ENCODE measurements at regions not wholly inside any gene's neighbourhood (a gene's known extent, or its start where the extent isn't known, plus 50 kb on each side); places are given as distances from the start of the nearest gene placed in this dataset.

DNA sequence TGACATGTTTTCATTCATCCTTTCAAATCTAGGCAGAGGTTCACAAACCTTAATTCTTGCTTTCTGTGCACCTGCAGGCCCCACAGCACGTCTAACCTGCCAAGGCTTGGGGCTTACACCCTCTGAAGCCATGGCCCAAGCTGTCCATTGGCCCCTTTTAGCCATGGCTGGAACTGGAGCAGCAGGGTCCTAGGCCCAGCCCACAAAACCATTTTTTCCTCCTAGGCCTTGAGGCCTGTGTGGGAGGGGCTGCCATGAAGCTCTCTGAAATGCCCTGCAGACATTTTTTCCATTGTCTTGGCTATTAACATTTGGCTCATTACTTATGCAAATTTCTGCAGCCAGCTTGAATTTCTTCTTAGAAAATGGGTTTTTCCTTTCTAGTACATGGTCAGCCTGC is 547.5 kb downstream of the KCNH5 start:
- peaks cover 3% of the 10 kb centered on the region for H3K4me1 ChIP-seq (ENCODE audit: control insufficient read depth, extremely low read depth, insufficient read depth, low read length)
- no peak overlapping the region for H2AFZ ChIP-seq (ENCODE audit: control insufficient read depth, low read length)
- H3K9me3 ChIP-seq (ENCODE audit: control insufficient read depth, low read depth, low read length), result peaks cover 2% of the 10 kb centered on the region
- no peak overlapping the region for H3K9ac ChIP-seq (ENCODE audit: control insufficient read depth, extremely low read depth, insufficient read depth, low read length)
- H3K36me3 ChIP-seq (ENCODE audit: control insufficient read depth in 2 of 2, extremely low read depth in 1 of 2, insufficient read depth in 2 of 2, low read length in 2 of 2), result no peaks in the 10 kb centered on the region
- H3K79me2 ChIP-seq (ENCODE audit: control insufficient read depth, insufficient read depth, low read length), result no peaks in the 10 kb centered on the region
- no peak overlapping the region for H3K27ac ChIP-seq (ENCODE audit: control insufficient read depth, insufficient read depth, low read length)
- FAIRE-seq, result no peak
- H3K27me3 ChIP-seq (ENCODE audit: control insufficient read depth, extremely low read depth, insufficient read depth, low read length), result no peaks in the 10 kb centered on the region
- no peak for TF ChIP-seq EZH2 (IDR thresholded peaks at IDR 0.05; ENCODE audit: low read length)
- TF ChIP-seq CTCF (optimal IDR thresholded peaks at IDR 0.05 in 1 of 3, IDR thresholded peaks at IDR 0.05 in 1 of 3, conservative IDR thresholded peaks at IDR 0.05 in 1 of 3; ENCODE audit: extremely low read depth in 1 of 3, insufficient read depth in 2 of 3, low read length in 3 of 3), result no peak
- DNase-seq (ENCODE audit: low read depth, low spot score), result no peak
- H3K4me3 ChIP-seq (ENCODE audit: control insufficient read depth in 2 of 3, extremely low read depth in 1 of 3, insufficient read depth in 2 of 3, low read depth in 1 of 3, low read length in 3 of 3), result no peak overlapping the region
- no peaks in the 10 kb centered on the region for H3K9me1 ChIP-seq (ENCODE audit: control insufficient read depth, extremely low read depth, insufficient read depth, low read length)
- H4K20me1 ChIP-seq (ENCODE audit: control insufficient read depth, extremely low read depth, insufficient read depth, low read length), result no peaks in the 10 kb centered on the region
- no peak overlapping the region for H3K4me2 ChIP-seq (ENCODE audit: control insufficient read depth, extremely low read depth, insufficient read depth, low read depth, low read length)
- dilution Hi-C loops (cut with MboI; ENCODE audit: extremely low pct_ligation_motif_present, low sequenced_read_pairs), result no loop called here

DNA sequence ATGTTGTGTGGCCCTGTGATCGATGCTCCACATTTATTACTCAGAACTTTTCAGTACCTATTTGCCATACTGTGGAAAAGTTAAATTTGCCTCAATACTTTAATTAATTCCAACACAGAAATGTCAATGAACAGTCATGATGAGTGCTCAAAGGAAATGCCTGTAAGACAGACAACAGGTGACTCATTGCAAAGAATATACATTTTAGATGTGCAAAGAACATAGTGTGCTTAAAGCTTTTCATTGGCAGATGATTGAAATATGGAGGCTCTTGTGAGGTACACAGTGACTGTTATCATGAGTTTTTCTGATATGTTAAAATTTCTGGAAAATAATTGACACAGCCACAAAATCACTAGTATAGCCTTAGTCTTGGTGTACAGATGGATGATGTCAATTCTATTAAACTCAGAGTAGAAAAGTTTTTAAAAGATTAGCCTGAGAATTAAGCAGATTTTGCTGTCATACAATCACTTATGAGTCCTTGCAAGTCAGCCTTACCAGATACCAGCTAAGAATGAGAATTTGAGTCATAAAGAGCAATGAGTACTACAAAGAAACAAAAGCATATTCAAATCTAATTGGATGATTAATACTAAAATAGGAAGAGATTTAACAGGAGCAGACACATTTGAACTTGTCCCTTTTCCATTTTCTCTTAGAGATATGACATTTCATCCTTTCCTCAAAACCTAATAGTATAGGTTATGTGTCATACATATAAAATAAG is 544.1 kb downstream of the KCNH5 start:
- no peaks in the 10 kb centered on the region for H3K79me2 ChIP-seq (ENCODE audit: control insufficient read depth, insufficient read depth, low read length)
- no peak overlapping the region for H3K4me2 ChIP-seq (ENCODE audit: control insufficient read depth, extremely low read depth, insufficient read depth, low read depth, low read length)
- peaks cover 2% of the 10 kb centered on the region for H3K9me3 ChIP-seq (ENCODE audit: control insufficient read depth, low read depth, low read length)
- dilution Hi-C loops (cut with MboI; ENCODE audit: extremely low pct_ligation_motif_present, low sequenced_read_pairs), result no loop called here
- no peak overlapping the region for H3K27ac ChIP-seq (ENCODE audit: control insufficient read depth, insufficient read depth, low read length)
- no peak overlapping the region for H2AFZ ChIP-seq (ENCODE audit: control insufficient read depth, low read length)
- no peaks in the 10 kb centered on the region for H3K27me3 ChIP-seq (ENCODE audit: control insufficient read depth, extremely low read depth, insufficient read depth, low read length)
- no peaks in the 10 kb centered on the region for H4K20me1 ChIP-seq (ENCODE audit: control insufficient read depth, extremely low read depth, insufficient read depth, low read length)
- DNase-seq (ENCODE audit: low read depth, low spot score) (no peak), FAIRE-seq (no peak)
- peaks cover 3% of the 10 kb centered on the region for H3K4me1 ChIP-seq (ENCODE audit: control insufficient read depth, extremely low read depth, insufficient read depth, low read length)
- no peaks in the 10 kb centered on the region for H3K9me1 ChIP-seq (ENCODE audit: control insufficient read depth, extremely low read depth, insufficient read depth, low read length)
- no peak overlapping the region for H3K9ac ChIP-seq (ENCODE audit: control insufficient read depth, extremely low read depth, insufficient read depth, low read length)
- TF ChIP-seq EZH2 (IDR thresholded peaks at IDR 0.05; ENCODE audit: low read length) (no peak), CTCF (optimal IDR thresholded peaks at IDR 0.05 in 1 of 3, IDR thresholded peaks at IDR 0.05 in 1 of 3, conservative IDR thresholded peaks at IDR 0.05 in 1 of 3; ENCODE audit: extremely low read depth in 1 of 3, insufficient read depth in 2 of 3, low read length in 3 of 3) (no peak)
- no peak overlapping the region for H3K4me3 ChIP-seq (ENCODE audit: control insufficient read depth in 2 of 3, extremely low read depth in 1 of 3, insufficient read depth in 2 of 3, low read depth in 1 of 3, low read length in 3 of 3)
- no peaks in the 10 kb centered on the region for H3K36me3 ChIP-seq (ENCODE audit: control insufficient read depth in 2 of 2, extremely low read depth in 1 of 2, insufficient read depth in 2 of 2, low read length in 2 of 2)

Data from keratinocyte (primary cell).